Dermis blood vessel endothelial cell (primary cell): ENCODE measurements at regions not wholly inside any gene's neighbourhood (a gene's known extent, or its start where the extent isn't known, plus 50 kb on each side); places are given as distances from the start of the nearest gene placed in this dataset.
A peak's percentile ranks its signal among the peaks of the same experiment; 100 is the strongest.

Experiments used
- DNase-seq: peaks from one replicate; pipeline ENCODE4 v3.0.0; 2010

DNA sequence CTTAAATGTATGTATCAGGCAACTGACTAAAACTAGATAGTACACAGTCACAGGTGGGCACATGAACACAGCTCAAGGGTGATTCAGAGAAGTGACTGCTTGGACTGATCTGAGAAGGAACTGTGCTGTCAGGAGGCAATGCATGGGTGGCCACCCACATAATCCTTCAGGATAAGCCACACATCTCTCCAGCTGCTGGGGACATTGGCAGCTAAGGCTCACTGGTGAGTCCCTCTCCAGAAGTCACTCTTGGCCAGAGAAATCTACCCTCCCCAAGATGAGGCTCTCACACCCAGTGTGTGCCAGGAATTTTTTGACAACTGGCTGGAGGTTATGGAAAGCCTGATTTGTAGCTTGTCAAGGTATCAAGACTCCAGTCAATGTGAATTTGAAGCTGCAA, 302.4 kb upstream of the NEBL start:
- no peak for DNase-seq

DNA sequence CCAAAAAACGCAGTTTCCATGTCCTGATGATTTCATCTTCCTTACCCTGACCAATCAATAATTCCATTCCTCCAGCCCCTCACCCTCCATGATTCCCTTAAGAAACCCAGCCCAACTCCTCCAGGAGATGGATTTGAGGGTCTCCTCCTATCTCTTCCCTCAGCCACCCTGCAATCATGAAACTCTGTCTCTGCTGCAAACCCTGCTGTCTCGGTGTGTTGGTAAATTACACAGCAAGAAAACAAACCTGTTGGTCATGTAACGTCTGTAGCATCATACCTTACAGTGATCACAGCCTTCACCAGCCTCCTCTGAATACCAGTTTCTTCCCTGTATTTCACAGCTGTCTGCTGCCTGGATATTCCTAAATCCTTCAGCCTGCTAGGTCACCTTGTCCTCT, 300.7 kb upstream of the NEBL start:
- no peak for DNase-seq

DNA sequence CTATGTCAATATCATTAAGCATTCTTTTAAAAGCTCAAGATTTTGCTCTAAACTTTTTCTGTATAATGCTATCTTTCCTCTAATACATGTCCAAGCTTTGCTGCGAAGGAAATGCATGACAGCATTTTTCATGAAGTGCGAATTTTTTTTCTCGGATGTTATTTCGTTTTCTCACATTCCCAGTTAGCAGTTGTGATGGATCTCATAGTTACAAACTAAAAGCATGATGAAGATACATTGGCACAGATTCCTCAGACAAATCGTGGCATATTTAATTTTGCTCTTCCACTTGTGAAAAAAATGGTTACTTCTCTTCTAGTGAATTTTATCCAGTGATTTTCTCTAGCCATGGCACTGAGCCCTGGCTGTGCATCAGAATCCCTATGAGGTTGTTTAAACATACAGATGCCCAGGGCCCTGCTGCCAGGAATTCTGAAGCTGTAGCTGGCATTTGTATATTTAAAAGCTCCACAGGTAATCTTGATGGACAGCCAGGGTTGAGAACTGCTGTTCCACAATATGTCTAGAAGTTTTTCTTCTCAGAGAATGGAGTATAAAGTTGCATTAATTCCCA, 299.8 kb upstream of the NEBL start:
- DNase-seq, result no peak

DNA sequence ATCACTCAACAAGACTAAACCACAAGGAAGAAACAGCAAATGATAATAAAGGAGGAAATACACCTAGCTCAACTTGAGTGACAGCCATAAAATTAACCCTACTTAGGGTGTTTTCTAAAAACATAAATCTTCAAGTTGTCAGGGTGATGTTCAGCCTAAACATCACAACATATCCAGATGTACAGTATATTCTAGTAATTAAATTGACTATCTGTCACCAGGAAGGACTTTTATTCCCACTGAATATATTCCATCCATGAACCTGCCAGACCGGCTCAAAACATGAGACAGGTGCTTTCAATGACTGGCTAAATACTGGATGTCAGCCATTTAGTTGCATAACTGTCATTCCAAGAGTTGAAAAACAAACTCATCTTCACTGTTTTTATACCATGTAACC, 298.1 kb upstream of the NEBL start:
- no peak for DNase-seq

DNA sequence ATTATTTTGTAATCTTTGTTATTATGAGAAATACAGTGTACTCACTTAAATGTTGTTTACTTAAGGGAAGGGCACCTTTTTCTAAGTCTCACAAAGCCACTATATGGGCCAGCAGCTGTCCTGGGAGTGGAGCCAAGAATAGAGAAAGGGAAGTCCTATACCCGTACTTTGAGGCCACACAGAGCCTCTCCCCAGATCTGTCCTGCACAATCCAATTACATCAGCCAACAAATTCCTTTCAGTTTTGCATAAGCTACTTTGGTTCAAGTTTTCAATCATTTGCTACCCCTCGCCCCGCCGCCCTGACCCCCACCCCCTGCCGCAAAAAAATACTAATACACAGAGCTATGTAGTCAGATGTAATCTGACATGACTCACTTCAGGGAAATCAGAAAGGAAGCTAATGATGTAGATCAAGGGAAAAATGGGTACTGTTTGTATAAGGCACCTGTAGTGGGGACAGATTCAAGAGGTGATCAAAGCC, 297.4 kb upstream of the NEBL start:
- peak; percentile 74 for DNase-seq

DNA sequence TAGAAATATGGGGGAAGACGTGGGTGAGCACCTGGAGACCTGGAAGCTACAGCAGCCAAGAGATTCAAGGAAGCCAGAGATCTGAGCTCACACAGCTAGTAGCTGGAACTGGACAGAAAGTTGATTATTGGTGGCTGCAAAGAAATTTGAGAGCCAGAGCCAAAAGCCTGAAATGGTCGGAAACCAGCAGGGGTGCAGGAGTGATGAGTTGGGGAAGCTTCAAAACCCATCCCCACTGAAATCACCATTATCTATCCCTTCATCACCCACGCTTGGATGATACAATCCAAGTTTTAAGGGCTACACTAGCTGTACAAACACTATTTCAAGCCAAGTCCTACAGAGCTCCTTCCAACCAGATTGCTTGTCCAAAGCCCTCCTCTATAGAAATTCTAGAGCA, 296.1 kb upstream of the NEBL start:
- DNase-seq, result no peak

DNA sequence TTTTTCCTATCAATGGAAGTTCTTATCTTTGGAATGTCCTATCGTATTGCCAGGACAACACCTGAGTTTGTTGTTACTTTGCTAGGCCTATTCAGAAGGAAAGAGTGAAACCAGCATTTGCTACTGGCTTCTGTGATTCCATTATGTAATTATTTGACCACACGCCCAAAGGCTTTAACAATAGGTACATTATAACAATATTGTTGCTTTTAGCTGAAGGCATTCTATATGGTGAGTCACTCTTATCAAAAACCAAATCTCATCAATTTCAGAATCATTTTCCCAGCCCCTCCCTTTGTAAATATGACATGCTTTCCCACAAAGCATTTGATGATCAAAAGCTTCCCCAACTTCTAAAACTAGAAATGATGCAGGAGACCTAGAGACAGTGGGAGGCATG, 294.4 kb upstream of the NEBL start:
- peak; percentile 70 for DNase-seq

DNA sequence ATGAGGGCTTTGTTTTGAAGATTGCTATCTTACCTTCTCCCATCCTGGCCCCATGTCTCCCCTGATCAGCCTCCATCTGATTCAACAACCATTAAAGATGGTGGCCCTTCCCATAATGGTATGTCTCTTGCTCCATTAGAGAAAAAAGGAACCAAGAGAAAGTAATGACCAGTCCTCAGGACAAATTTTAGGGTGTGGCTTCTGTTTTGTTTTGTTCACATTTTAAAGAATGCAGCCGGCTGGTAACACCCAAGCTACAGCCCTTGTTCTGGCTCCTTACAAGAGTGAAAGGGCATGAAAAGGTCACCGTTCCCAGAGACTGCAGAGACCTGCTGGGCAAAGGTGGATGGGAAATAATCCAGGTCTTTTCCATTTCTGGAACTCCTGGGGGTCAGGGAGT, 287.9 kb upstream of the NEBL start:
- no peak for DNase-seq

DNA sequence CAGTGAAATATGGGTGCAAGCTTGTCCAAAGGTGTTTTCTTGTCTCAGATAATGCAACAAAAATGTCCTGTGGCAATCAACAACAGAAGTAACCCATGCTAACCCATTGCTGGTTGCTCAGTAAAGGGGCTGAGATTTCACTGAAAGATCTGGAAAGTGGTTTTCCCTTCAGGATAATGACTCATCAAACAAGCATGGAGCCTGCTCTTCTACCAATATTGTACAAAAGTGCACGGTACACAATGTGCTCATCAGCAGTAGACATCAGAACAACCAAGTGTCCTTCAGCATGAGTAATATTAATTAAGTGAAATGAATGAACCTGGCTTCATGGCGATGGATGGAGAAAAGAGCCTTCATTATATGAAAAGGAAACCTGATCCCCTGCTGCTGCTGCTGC, 287.1 kb upstream of the NEBL start:
- peak; percentile 68 for DNase-seq

DNA sequence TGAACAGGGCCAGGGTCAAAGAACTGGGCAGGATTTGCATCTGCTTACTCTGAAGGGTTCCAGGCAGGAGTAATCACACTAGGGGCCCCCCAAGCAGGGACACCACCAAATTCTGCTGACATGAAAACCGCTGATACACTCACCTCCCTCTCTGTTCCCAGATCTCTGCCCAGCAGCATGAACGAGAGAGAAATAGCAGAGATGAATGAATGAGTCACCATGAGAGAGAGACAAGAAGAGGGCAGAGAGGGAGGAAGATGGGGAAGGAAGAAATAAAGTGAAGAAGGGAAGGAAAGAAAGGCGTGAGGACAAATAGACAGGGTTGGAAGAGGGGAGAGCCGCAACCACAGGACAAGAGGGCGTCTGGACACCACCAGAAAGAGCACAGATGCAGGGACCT, 285.9 kb upstream of the NEBL start:
- DNase-seq, result no peak

DNA sequence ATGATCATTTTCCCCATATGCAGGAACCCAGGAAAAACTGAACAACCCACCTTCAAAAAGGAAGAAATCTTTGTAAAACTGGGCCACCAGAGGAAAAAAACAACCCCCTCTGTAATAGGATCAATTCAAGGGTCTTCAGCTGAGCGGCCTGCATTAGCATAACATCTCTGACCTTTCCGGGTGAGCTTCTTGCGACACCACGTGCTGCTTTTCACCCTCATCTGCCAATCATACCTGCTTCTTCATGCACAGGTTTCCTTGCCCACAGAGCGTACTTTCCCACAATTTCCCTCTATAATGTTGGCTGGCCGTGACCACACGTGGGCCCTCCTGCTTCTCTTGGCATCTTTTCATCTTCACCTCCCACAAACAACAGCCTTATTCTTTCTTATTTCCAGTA, 284.3 kb upstream of the NEBL start:
- DNase-seq, result no peak

DNA sequence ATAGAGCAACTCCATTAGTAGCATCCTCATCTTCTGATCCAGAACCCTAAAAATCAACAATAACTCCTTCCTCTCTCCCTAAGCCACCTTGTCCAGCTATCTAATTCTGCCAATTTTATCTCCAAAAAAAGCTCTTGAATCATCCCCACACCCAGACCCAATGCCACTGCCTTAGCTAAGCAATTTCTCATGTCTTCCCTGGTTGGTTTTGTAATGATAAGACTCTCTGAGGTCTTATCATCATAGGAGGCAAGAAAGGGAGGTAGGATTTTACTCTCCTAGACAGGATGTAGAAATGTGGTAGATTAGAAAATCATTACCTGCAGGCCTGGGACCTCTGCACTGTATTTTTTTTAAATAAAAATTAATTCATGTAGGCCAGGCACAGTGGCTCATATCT, 283.5 kb upstream of the NEBL start:
- DNase-seq, result no peak

DNA sequence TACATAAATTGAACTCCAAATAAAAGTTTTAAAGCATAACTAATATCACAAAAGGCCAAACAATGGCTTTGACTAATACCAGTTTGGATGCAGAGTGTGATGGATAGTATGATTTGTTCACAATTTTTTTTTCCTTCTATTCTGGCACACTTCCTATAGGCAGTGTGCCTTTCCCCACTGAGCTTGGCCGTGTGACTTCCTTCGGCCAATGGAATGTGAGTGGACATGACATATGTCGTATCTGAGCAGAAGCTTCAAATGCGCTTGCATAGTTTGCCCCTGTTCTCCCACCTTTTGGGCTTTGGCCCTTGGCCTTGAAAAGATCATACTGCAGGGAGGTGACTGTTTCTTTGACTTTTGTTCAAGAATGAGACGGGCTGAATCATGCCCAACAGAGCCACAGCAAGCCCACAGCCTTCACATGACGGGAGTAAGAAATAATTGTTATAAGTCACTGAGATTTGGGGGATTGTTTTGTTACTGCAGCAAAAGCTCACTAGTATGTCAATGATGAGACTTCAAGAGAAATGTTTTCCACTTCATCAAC, 279.9 kb upstream of the NEBL start:
- DNase-seq, result no peak

DNA sequence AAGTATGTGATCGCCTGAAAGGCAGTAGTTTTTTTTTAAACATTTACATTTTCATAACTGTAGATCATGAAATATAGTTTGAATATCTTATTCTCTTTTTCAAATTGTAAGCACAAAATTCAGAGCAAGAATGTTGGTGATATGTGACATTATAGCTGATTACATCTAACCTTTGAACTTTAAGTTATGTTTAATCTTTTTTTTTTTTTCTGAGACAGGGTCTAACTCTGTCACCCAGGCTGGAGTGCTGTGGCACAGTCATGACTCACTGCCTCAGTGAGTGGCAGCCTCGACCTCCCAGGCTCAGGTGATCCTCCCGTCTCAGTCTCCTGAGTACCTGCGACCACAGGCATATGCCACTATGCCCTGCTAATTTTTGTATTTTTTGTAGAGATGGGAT, 278.7 kb upstream of the NEBL start:
- no peak for DNase-seq

DNA sequence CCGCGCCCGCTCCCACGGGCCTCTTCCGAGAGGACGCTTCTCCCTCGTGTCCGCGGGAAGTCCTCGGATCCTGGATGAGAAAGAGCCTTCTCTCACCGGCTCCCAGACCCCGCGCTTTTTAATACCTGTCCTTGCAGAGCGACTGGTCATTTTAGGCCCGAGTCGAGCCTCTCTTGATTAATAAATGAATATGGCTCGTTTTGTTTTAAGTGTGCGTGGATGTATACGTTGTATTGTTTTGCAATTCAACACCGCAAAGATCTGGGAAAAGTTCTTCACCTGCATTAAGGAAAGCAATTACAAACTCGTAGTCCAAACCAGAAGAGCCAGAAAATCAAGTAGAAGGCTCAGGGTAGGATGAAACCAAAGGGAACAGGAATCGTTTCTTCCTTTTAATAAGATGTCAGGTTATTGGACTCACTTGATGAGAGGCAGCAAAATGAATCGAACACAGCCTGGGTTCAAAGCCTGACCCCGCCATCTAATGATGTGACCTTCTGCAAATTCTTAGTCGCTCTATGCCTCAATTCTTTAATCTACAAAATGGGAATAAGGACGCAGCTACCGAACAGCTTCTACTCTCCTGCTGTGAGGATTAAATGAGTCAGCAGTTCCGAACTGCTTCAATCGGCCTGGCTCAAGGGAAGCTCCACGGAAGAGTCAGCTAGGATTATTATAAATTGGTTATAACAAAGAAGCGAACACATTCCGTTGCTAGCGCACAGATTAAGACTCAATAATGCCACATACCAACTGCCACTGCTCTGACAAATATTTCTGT, 277.8 kb upstream of the NEBL start:
- DNase-seq, result no peak

DNA sequence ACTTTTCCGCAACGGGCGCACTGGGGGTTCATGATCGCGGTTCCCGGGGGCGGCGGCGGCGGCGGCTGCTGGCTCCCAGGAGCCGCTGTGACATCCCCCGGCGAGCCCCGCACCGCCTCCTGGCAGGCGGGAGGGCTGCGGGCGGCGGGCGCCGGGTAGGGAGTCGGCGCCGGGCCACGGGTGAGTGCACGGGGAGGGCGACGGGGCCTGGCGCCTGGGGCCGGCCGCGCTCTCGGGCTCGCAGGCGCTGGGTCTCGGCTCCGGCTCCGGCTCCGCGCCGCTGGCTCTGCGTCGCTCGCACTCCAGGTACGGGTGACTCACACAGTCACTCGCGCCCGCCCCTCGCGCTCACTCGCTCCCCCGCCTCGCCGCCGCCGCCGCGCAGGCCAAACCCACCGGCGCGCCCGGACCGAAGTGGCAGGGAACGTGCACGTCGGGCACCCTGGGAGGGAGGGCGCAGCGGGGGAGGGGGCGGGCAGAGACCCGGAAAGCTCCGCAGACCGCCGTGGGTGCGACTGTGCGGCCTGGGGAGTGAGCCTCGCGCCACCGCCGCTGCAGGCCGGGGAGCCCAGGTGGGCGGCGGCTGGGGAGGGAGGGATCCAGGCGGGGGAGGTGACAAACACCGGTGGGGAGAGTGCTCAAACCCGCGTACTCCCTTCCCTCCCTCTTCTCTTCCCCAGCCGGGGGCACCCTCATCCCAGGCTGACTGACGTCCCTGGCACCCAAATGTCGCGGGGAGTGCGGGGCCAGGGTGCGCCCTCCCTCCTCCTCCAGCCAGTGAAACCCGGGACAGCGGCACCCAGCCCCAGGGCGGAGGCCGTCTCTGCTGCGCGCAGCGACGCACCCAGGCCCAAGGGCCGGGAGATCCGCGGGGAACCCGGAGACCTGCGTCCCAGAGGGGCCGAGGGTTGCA, 276.9 kb upstream of the NEBL start:
- peak; percentile 42 for DNase-seq

DNA sequence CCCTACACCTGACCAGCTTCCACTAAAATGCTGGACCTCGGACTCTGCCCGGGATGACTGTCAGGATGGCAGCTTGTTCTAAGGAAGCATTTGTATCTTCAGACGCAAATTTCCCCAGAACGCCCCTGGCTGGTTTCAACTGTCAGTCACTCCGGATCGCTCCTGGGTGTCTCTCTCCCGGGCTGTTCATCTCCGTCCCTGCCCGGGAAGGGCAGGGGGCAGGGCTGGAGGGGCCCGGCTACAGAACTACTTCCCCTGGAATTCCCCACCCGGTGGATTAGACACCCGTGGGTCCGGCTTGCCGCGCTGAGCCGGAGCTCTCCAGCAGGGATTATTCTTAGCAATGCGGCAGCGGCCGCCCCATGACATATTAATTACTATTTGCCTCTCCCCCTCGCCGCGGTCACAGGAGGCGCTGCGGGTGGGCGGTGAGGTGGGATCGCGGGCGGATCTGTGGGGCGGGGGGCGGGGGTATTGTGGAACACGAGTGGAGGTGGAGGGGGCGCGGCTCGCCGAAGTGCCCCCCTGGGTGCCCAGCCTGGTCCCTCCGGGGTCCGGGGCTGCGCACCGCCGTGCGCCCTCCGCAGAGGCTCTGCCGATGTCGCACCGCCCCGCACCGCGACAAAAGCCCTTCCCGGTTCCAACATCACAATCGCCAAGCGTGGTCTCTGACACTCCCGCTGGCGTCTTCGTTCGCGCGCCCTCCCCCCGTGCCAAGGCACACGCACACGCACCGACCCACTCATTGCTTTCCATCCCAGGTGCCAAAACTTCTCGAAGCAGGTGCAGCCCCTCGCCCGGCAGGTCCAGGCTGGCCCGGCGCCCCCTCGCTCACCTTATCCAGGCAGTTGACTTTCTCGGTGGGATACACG, 276.1 kb upstream of the NEBL start:
- DNase-seq, result peak; percentile 36

DNA sequence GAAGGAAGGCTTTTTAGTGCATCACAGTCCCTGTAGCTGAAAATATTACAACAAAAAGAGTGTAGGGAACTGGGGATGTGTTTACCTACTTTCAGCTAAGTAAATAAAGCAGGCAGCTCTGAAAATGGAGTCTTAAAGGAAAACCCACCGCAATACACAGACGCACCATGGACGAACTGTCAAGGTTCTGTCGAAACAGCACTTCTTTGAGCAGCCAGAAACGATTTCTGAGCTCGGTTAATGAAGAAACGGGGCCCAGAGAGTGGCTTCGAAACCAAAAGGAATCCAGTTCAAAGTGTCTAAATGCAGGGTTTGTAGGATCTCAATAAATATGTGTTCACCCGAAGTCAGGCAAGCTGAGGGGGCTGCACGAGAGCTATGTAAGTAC, 275.4 kb upstream of the NEBL start:
- no peak for DNase-seq

DNA sequence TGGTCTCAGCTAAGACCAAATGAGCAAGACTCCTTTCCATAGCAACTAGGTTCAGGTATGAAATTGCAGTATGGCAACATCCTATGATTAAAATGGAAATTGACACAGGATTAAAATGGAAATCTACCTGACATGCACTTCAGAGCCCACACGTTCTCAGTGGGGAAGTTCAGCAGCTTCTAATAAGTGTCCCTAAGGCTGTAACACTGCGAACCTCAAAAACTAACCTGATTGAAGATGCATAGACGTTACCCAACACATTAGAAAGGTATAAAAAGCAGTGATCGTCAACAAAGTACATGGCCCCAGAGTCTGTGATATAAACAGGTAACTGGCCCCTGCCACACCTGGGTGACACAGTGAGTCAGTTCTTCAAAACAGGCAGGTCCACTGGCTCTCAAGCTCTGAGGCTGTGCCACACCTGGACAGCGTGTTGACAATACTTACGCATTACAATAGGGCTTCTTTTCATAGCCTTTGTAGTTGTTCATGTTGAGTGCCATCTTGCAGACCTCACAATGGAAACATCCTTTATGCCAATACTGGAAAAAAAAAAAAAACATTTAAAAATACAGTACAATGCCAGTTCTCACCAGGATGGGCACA, 274.9 kb upstream of the NEBL start:
- DNase-seq, result no peak

DNA sequence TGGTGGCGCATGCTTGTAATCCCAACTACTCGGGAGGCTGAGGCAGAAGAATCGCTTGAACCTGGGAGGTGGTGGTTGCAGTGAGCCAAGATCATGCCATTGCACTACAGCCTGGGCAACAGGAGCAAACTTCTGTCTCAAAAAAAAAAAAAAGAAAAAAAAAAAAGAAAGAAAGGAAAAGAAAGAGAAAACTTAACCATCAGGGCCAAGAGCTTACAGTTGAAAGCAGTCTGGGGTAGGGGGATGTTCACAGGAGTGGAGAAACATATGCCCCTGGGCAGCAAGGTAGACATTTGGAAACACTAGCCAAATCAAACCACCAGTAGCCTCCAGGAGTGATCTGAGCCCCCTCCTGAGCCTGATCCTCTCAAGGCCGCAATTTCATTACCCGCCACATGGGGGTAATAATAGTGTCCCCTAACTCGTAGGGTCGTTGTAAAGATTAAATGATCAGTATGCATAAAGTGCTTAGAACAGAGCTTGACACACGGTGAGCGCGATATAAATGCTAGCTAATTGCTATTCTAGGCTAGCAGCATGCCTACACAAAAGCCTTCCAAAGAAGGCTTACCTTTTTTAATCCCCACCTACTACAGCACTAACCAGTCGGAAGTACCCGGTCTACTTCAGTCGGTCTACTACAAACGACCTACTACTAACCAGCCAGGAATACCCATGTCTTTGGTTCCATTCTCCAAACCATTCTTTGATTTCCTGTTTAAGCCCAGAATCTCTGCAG, 274.3 kb upstream of the NEBL start:
- DNase-seq, result peak; percentile 22

DNA sequence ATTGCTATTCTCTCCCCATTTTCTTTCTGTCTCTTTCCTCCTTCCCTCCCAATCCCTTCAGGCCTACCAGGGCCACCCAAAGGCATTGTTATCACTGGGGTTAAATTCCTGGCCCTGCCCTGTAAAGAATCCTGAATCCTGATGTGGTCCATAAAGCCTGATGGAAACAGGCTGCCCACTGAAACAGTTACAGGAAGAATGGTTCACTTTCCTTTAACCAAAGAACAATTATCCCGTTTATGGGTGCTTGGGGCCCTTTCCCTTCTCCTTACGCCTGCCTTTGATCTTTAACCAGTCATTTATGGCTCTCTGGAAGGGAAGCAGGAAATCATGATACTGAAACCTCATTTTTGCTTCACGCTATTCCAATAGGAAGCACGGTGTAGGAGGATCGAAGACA, 273.1 kb upstream of the NEBL start:
- DNase-seq, result peak; percentile 18
